ENCODE measurements at regions not wholly inside any gene's neighbourhood (a gene's known extent, or its start where the extent isn't known, plus 50 kb on each side); places are given as distances from the start of the nearest gene placed in this dataset.

- no peak for TF ChIP-seq TAF7 (optimal IDR thresholded peaks at IDR 0.05; ENCODE audit: borderline replicate concordance, low read depth, low read length)
Measured at GRCh38 chr19:30920222-30920621, 429.0 kb downstream of the TSHZ3 start (continued).
